ENCODE measurements at regions not wholly inside any gene's neighbourhood (a gene's known extent, or its start where the extent isn't known, plus 50 kb on each side); places are given as distances from the start of the nearest gene placed in this dataset.
"Not testable (repeated sequence)": the region's sequence is repeated elsewhere in the genome, so short reads cannot be mapped to it uniquely, and the experiment has no call there.

DNA sequence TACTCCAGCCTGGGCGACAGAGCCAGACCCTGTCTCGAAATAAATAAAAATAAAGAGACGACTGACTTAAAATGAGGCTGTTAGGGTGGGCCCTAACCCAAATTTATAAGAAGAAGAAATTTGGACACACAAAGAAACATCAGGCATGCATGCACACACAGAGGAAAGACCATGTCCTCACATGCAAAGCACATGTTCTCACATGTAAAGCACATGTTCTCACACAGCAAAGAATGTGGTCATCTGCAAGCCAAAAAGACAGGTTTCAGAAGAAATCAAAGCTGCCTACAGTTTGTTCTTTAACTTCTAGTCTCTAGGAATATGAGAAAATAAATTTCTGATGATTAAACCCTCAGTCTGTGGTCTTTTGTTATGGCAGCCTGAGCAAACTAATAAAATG lies 132.3 kb upstream of the CRIM1 start:
- no peak for DNase-seq

- DNase-seq = no peak
Measured at GRCh38 chr2:36222485-36222884, 133.1 kb upstream of the CRIM1 start.

DNA sequence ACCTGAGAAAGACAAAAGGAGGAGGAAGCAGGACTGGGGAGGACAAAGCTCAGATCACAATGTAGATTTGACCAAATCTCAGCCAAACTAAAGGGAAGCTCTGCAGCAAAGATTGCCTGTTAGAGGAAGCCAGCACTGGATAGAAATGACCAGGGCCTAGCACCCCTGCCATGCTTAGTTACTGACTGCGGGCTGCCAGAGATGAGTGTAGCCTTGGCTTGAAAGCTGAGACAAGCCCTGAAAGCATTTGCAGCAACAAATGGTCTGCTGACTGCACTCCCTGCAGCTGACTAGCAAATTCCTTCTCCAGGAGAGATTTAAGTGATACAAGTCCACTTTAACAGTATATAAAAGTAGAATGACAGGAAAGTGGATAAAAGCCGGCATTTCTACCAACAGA lies 140.9 kb upstream of the CRIM1 start:
- DNase-seq = no peak

GRCh38 chr2:36203366-36203765 lies 152.2 kb upstream of the CRIM1 start:
- DNase-seq = no peak

- DNase-seq = no peak
Measured at GRCh38 chr2:36197181-36197971, 158.2 kb upstream of the CRIM1 start.

GRCh38 chr2:36193680-36194079 lies 161.9 kb upstream of the CRIM1 start:
- no peak for DNase-seq

- DNase-seq = no peak
Measured at GRCh38 chr2:36192983-36193382, 162.6 kb upstream of the CRIM1 start.

GRCh38 chr2:36190097-36190496 lies 165.5 kb upstream of the CRIM1 start:
- no peak for DNase-seq

DNA sequence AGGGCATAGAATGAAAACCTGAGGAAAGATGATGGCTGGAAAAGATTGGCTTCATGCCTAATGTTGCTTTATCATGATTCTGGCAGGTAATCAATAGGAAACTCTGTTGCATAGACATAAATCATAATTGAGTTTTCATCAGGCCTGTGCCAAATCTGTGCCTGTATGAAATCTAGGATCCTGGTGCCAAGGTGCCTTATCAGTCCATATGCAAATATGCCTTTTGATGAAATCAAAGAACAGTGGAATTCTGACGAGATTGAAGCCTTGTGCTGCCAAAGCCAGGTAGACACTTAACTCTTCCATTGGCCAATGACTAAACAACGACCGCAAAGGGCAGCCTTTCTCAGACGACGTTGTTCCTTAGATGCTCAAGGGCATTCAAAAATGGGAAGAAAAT lies 170.0 kb upstream of the CRIM1 start:
- no peak for DNase-seq

DNA sequence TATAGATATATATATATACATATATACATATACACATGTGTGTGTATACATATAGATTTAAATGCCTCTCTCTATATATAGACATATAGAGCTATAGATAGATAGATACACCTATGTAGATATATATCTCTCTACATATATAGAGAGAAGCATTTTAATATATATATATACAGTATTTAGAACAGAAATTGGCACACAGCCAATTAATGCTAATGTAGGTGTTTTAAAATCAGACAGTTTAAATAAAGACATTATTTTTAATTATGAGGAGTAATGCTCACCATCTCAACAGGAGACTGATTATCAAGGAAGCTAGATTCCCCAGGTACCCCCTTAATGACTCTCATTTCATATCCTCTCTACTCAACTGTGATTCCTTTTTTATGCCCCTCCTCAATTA lies 170.7 kb upstream of the CRIM1 start:
- DNase-seq = no peak

DNA sequence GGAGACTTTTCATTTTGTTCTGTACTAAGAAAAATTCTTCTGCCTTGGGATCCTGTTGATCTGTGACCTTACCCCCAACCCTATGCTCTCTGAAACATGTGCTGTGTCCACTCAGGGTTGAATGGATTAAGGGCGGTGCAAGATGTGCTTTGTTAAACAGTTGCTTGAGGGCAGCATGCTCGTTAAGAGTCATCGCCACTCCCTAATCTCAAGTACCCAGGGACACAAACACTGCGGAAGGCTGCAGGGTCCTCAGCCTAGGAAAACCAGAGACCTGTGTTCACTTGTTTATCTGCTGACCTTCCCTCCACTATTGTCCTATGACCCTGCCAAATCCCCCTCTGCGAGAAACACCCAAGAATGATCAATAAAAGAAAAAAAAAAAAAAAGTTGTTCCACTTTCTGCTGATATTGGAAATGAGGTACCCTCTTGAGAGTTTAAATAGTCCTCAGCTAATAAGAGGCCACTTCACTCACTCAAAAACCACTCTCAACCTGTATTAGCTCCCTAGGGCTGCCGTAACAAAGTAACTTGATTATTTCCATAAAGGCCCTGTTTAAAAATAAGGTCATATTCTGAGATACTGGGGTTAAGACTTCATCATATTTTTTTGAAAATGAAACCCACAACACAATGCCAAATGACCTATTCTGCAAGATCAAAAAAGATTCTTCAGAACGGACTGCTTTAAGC lies 174.6 kb upstream of the CRIM1 start:
- not testable (repeated sequence) for DNase-seq

GRCh38 chr2:36180293-36180692 lies 175.3 kb upstream of the CRIM1 start:
- DNase-seq = not testable (repeated sequence)

DNA sequence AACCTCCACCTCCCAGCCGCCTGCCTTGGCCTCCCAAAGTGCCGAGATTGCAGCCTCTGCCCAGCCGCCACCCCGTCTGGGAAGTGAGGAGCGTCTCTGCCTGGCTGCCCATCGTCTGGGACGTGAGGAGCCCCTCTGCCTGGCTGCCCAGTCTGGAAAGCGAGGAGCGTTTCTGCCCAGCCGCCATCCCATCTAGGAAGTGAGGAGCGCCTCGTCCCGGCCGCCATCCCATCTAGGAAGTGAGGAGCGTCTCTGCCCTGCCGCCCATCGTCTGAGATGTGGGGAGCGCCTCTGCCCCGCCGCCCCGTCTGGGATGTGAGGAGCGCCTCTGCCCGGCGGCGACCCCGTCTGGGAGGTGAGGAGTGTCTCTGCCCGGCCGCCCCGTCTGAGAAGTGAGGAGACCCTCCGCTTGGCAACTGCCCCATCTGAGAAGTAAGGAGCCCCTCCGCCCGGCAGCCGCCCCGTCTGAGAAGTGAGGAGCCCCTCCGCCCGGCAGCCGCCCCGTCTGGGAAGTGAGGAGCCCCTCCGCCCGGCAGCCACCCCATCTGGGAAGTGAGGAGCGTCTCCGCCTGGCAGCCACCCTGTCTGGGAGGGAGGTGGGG lies 175.8 kb upstream of the CRIM1 start:
- DNase-seq = not testable (repeated sequence)

GRCh38 chr2:36178384-36178783 lies 177.2 kb upstream of the CRIM1 start:
- no peak for DNase-seq

DNA sequence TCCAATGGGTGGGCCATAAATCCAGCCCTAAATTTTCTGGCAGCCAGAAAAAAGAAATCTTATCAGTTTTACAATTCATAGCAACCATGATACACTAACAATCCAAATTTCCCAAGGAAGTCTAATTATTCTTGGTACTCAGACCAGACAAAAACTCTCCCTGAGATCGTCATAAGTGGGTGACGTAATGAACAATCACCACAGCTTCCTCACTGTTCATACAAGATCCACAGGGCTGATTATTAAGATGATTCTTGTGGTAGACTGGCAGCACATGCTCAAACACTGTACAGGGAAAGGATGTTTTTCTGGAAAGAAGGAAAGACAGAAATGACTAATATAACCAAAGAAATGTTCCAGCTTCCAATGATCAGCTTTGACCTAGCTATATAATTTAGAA lies 178.3 kb upstream of the CRIM1 start:
- no peak for DNase-seq

DNA sequence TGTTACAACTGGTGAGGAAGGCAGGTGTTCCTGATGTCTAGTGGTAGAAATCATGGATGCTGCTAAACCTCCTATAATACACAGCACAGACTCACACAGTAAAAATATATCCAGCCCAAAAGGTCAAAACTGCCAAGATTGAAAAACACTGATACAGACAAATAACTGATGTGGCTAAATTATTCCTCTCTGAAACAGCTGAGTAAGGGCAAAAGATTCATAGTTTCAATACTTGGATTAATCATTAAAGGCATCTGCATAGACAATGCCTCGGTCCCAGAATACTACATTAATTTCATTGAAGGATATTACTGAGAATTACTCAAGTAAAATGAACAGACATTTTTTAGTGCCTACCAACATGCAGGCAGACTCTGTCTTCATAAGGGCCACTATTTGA lies 180.7 kb upstream of the CRIM1 start:
- no peak for DNase-seq

DNA sequence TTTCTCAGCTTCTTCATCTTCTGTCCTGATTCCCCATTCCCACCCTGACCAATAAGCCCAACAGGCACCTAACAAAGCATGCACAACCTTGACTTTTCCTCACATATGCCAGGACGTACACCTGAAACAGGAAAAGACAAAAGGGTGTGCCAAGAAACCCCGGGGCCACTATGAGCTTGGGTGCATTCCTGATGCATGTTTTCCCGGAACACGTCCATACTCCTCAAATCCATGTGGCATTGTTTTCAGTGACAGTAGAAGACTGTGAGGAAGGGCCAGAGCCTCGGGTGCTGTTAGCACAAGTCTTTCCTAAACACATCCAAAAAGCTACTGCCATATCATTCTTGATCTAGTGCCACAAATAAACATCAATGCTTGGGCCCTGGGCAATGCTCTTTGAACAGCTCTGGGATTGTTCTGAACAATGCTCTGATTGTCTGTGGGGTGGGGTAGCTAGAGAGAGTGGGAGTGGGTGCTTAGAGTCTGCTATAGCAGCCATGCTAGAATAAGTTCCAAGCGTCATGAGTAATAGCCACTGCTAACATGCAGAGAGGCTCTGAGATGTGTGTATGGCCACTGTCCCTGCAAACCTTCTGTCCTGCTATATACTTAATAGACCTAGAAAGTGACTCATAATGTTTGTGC lies 181.7 kb upstream of the CRIM1 start:
- no peak for DNase-seq

- no peak for DNase-seq
Measured at GRCh38 chr2:36172824-36173223, 182.8 kb upstream of the CRIM1 start.

DNA sequence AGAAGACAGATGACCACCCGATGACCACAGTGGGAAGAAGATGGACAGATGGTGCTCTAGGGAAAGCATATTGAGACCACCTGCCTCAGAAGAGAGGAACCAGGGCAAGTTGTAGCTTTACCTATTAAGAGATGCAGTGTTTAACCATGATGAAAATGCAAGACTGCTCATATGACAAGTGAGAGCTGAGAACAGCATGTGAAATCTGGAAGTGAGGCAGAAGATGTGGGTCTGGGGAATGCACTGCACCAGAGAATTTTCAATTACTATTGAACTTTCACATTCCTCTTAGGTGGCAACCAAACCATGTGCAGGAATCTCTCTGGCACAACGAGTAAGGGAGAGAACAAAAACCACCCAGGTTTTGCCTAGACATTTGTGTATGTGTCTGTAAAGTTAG lies 184.8 kb upstream of the CRIM1 start:
- DNase-seq = no peak

DNA sequence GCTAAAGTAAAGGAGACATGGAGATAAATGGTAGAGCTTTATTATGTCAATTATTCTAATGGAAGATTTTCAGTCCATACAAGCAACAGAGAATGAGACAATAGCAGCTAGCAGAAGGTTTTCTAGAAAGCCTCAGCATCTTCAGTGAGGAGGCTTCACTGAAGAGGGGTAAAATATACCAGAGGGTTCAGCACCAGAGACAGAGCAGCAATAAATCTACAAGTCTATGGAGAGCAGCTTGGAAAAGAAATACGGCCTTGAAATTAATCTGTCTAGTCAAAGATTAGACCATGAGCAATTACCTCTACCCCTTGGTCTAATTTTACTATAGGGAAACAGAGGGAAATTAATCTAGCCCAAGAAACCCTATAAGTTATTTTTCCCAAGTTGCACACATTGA lies 185.7 kb upstream of the CRIM1 start:
- no peak for DNase-seq

DNA sequence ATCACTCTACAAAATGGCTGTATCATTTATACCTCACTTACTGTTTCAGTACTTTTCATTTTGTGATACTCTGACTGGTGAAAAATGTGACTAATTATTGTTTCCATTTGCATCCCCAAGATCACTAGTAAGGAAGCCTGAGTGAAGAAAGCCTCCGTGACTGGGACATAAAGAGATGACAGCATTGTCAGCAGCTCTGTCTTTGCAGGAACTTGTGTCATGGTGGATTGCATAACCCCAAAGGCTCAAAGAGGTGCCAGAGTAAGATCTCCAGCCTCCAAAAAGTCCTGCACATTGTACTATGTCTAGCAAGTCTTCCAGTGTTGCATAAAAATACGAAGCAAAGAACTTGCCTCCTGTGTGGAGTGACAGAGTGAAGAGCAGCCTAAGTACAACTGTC lies 187.5 kb upstream of the CRIM1 start:
- no peak for DNase-seq

GRCh38 chr2:36165132-36165531 lies 190.4 kb upstream of the CRIM1 start:
- no peak for DNase-seq

DNA sequence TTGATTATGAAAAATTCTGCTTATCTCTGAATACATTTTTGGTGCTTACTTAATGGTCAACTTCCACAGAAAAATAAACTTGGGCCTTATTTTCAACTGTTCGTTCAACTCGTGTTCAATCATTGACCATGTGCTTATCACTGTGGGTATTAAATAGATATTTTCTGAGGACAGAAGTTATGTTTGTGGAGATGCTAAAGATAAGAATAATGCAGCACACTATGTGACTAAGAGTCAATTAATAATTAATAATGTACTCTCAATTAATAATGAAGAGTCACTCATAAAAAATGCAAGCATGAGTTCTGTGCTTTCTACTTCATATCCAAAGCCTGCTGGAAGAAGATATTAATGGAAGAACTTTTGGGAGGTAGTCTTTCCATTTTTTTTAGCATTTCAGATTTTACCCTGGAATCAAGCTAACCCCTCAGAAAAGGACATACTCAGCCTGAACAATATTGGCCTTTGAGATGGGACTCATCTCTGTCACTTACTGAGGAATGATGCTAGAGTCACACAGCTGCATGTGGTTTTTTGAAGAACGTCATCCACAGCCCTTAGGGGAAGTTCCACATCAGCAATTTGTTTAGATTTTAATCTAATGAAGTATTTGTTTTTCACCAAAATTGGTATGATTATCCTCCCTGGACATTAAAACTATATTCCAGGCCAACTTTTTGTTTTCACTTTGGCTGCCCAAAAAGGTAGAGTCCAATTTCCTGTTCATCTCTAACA lies 191.9 kb upstream of the CRIM1 start:
- no peak for DNase-seq
